Heart left ventricle (tissue), 16 donors: ENCODE measurements at regions not wholly inside any gene's neighbourhood (a gene's known extent, or its start where the extent isn't known, plus 50 kb on each side); places are given as distances from the start of the nearest gene placed in this dataset.

Experiments
- ATAC-seq, 4 donors: fragments of 200-7000 bp; cut with Tn5 transposase; one replicate each; pipeline ENCODE4 v1.9.1; 2020 to 2022; ENCODE audit warnings: moderate library complexity in 4 of 4, mild to moderate bottlenecking in 3 of 4, moderate number of reproducible peaks in 1 of 4
- DNase-seq, 5 donors: peaks; one replicate each; pipeline ENCODE4 v3.0.0-alpha.2; 2020
- H3K27ac ChIP-seq, 12 donors: fragments of 200-600 bp; sonication (generic) in 4 of 12; one replicate each; pipeline versions ENCODE4 v1.5.0 to v1.8.0; 2016 to 2022; ENCODE audit warnings: mild to moderate bottlenecking in 2 of 12
- H3K27me3 ChIP-seq, 9 donors: fragments of 200-600 bp; sonication (generic) in 2 of 9; one replicate each; pipeline versions ENCODE4 v1.5.1 to v1.8.0; 2016 to 2022; ENCODE audit warnings: mild to moderate bottlenecking in 3 of 9
- H3K36me3 ChIP-seq, 9 donors: fragments of 200-600 bp; sonication (generic) in 2 of 9; one replicate each; pipeline versions ENCODE4 v1.5.0 to v1.8.0; 2018 to 2022; ENCODE audit warnings: mild to moderate bottlenecking in 2 of 9
- H3K4me1 ChIP-seq, 12 donors: fragments of 200-600 bp; sonication (generic) in 4 of 12; one replicate each; pipeline versions ENCODE4 v1.5.0 to v1.8.0; 2016 to 2022; ENCODE audit warnings: mild to moderate bottlenecking in 3 of 12
- H3K4me3 ChIP-seq, 12 donors: fragments of 200-600 bp; sonication (generic) in 4 of 12; one replicate each; pipeline versions ENCODE4 v1.5.0 to v1.8.0; 2017 to 2022; ENCODE audit warnings: mild to moderate bottlenecking in 9 of 12, moderate library complexity in 4 of 12
- H3K9me3 ChIP-seq, 12 donors: fragments of 200-600 bp; sonication (generic) in 4 of 12; one replicate each; pipeline versions ENCODE4 v1.5.0 to v1.8.0; 2016 to 2022; ENCODE audit warnings: mild to moderate bottlenecking in 1 of 12
- POLR2A ChIP-seq, 2 donors: fragments of 450-650 bp; IDR thresholded peaks; one replicate each; pipeline ENCODE4 v1.6.1; 2017; ENCODE audit warnings: antibody characterized with exemption in 2 of 2, mild to moderate bottlenecking in 2 of 2, moderate library complexity in 2 of 2
- WGBS, 4 donors: extraction: QIAGEN DNeasy Blood & Tissue Kit in 2 of 4; methylation state at CpG; one replicate each; pipeline versions ENCODE4 v1.1.5 to v1.1.7; 2013 to 2018; 5-methylcytosine and 5-hydroxymethylcytosine counted together
- intact Hi-C, 10 donors: fragments of 100-400 bp; cut with DNase I; formaldehyde crosslinking; loops; one replicate each; pipeline versions ENCODE4 v1.11.1 to v1.14.2; 2022
- TF ChIP-seq, protein P1 (sequence below), 12 donors: fragments of 200-600 bp; sonication (generic) in 4 of 12; IDR thresholded peaks; one replicate each; pipeline versions ENCODE4 v1.5.0 to v1.8.0; 2018 to 2022; ENCODE audit warnings: antibody characterized with exemption in 12 of 12, mild to moderate bottlenecking in 5 of 12
- donor health status: ischemic (EF 13 %, LVEDD 7.1; RV severe dilation, severe dysfunction).
- donor health status: healthy with polysubstance abuse.
- donor health status: DM: no; HTN: yes; CAD: no.
- donor health status: DM: no; HTN: no; CAD: no.
- donor health status: ischemic (EF 25% LVEDD 6.9; RV normal size, moderate dysfunction).
- donor health status: ischemic (EF 25% LVEDD 5.7; RV mildly dilated, moderate dysfunction).
- donor health status: healthy.
- donor health status: DM: yes; HTN: yes; CAD: no.
- donor health status: ischemic (EF 35%, LVEDD 5.7; RV mildly dilated, moderate dysfunction).
- donor health status: nonischemic (EF 11% LVEDD 7.7; RV severe dilation, severe dysfunction).
- donor health status: DM: yes; HTN: yes; CAD: no.
- donor health status: PGD.
- donor health status: ischemic (EF 29% LVEDD 5.4; RV normal size, mild dysfunction).
- donor health status: nonischemic (EF 23%, LVEDD 6.1; RV moderate dilation, normal function).

DNA sequence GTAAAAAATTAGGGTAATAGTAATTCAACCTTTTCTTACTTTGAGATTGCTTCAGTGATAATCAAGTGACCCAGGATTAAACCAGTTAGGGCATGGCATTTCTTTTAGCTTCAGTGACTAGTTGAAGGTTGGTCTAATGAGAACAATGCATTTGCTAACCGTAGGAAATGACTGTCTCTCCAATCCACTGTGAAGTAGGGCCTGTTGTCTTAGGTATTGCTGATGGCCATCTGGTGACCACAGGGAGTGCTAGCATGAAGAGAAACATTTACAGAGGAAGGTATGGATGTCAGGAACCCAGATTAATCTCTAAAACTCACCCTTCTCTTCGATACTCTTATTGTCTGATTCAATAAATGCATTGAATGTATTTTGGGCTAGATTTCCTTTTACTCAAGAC is 535.9 kb upstream of the SEMA6A start:
- no peak for ATAC-seq
- intact Hi-C loops = no loop called here
- H3K27me3 ChIP-seq = no peaks in the 10 kb centered on the region
- no peaks in the 10 kb centered on the region for H3K4me1 ChIP-seq
- no peak overlapping the region for H3K4me3 ChIP-seq
- peaks cover 0 to 7% (median 0%) of the 10 kb centered on the region in 12 donors for H3K9me3 ChIP-seq
- no peak overlapping the region for H3K27ac ChIP-seq
- DNase-seq = no peak
- WGBS, 4 donors = 89 to 97% (median 94%) methylated on average over 2 of the region's 2 CpGs
- TF ChIP-seq POLR2A (IDR thresholded peaks at IDR 0.05) = no peak
- TF ChIP-seq, protein P1, sequence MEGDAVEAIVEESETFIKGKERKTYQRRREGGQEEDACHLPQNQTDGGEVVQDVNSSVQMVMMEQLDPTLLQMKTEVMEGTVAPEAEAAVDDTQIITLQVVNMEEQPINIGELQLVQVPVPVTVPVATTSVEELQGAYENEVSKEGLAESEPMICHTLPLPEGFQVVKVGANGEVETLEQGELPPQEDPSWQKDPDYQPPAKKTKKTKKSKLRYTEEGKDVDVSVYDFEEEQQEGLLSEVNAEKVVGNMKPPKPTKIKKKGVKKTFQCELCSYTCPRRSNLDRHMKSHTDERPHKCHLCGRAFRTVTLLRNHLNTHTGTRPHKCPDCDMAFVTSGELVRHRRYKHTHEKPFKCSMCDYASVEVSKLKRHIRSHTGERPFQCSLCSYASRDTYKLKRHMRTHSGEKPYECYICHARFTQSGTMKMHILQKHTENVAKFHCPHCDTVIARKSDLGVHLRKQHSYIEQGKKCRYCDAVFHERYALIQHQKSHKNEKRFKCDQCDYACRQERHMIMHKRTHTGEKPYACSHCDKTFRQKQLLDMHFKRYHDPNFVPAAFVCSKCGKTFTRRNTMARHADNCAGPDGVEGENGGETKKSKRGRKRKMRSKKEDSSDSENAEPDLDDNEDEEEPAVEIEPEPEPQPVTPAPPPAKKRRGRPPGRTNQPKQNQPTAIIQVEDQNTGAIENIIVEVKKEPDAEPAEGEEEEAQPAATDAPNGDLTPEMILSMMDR (IDR thresholded peaks at IDR 0.05) = no peak
- no peaks in the 10 kb centered on the region for H3K36me3 ChIP-seq

DNA sequence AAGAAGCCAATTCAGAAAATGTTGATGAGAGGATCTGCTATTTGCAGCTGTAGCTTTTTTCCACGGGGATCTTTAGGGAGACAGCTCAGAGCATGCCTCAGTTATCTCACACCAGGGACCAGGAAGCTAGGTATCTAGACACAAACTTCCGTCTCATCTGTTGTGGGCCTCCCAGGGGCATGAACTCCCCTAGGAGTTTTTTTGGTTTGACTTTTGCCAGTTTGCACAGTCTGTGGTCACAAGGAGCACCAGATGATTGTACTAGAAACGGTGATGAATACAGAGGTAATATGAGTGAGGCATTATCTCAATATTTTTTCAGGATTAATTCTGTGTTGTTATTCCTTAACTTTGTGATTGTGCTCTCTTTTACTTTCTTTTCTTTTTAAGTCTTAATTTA is 533.2 kb upstream of the SEMA6A start:
- WGBS, 4 donors = 43 to 50% (median 46%) methylated on average over 3 of the region's 3 CpGs
- H3K4me1 ChIP-seq = no peaks in the 10 kb centered on the region
- no peak for TF ChIP-seq POLR2A (IDR thresholded peaks at IDR 0.05)
- TF ChIP-seq, protein P1 (IDR thresholded peaks at IDR 0.05) = no peak
- H3K4me3 ChIP-seq = no peak overlapping the region
- H3K9me3 ChIP-seq = peaks cover 0 to 7% (median 0%) of the 10 kb centered on the region in 12 donors
- H3K27ac ChIP-seq = no peak overlapping the region
- intact Hi-C loops = no loop called here
- H3K36me3 ChIP-seq = no peaks in the 10 kb centered on the region
- H3K27me3 ChIP-seq = no peaks in the 10 kb centered on the region
- ATAC-seq (no peak), DNase-seq (no peak)

DNA sequence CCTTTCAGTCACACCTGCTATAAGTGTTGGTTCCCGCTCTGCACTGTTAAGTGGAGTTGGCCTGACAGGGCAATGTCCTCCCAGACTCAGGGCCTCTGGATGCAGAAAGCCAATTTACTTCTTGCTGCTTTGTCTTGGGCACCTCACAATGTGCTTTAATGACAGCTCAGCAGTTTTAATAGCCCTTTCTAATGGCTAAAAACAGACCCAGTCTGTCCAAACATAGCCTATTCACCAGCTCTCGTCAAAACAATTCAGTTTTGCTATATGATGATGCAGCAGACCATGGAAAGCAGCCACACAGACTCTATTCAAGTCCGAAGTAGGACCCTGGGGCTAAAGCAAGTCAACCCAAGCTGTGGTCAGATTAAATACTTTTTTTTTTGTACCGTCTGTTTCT is 529.1 kb upstream of the SEMA6A start:
- Histone ChIP-seq H3K27me3 (no peaks in the 10 kb centered on the region), H3K36me3 (no peaks in the 10 kb centered on the region), H3K9me3 (no peaks in the 10 kb centered on the region), H3K4me3 (no peak overlapping the region), H3K4me1 (no peaks in the 10 kb centered on the region), H3K27ac (no peak overlapping the region)
- no peak for TF ChIP-seq POLR2A (IDR thresholded peaks at IDR 0.05)
- TF ChIP-seq, protein P1 (IDR thresholded peaks at IDR 0.05) = no peak
- whole genome bisulfite sequencing, 4 donors = 81 to 85% (median 83%) methylated on average over 4 of the region's 4 CpGs
- no peak for ATAC-seq
- intact Hi-C loops = no loop called here
- DNase-seq = no peak

DNA sequence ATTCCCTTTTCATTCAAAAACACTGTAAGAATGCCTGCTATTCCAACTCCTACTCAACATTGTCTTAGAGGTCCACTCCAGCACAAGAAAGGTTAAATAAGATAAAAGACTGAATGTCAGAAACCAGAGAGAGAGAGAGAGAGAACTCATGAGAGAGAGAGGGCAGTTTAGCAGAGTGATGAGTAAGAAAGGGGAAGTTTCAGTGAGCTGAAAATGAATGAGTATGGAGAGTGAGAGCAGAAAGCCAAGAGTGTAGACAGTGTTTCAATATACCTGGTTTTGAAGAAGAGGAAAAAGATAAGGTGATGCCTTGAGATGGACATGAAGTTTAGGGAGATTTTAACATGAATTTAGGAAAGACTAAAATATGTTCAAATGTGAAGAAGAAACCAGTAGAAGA is 528.0 kb upstream of the SEMA6A start:
- no peak overlapping the region for H3K27ac ChIP-seq
- H3K4me1 ChIP-seq = no peaks in the 10 kb centered on the region
- no peak for DNase-seq
- intact Hi-C loops = no loop called here
- no peaks in the 10 kb centered on the region for H3K9me3 ChIP-seq
- H3K27me3 ChIP-seq = no peaks in the 10 kb centered on the region
- H3K4me3 ChIP-seq = no peak overlapping the region
- TF ChIP-seq POLR2A (IDR thresholded peaks at IDR 0.05) = no peak
- TF ChIP-seq, protein P1 (IDR thresholded peaks at IDR 0.05) = no peak
- no peaks in the 10 kb centered on the region for H3K36me3 ChIP-seq
- no peak for ATAC-seq
